Breast epithelium (tissue), 3 donors: ENCODE measurements at regions not wholly inside any gene's neighbourhood (a gene's known extent, or its start where the extent isn't known, plus 50 kb on each side); places are given as distances from the start of the nearest gene placed in this dataset.

ENCODE experiments used
- CTCF ChIP-seq, 3 donors: fragments of 450-650 bp; IDR thresholded peaks; one replicate each; pipeline ENCODE4 v1.5.1; 2016 to 2017; ENCODE audit warnings: antibody characterized with exemption in 3 of 3, mild to moderate bottlenecking in 3 of 3, moderate library complexity in 3 of 3
- POLR2AphosphoS5 ChIP-seq, 3 donors: sonication (generic); formaldehyde crosslinking; IDR thresholded peaks; one replicate each; pipeline ENCODE4 v1.6.1; 2017; ENCODE audit warnings: antibody characterized with exemption in 3 of 3

- TF ChIP-seq POLR2AphosphoS5 (IDR thresholded peaks at IDR 0.05): no peak
- TF ChIP-seq CTCF (IDR thresholded peaks at IDR 0.05): no peak
Observed at GRCh38 chr15:79166311-79166955, 75.9 kb upstream of the RASGRF1 start.
